HG03558 (cell line): ENCODE measurements at regions not wholly inside any gene's neighbourhood (a gene's known extent, or its start where the extent isn't known, plus 50 kb on each side); places are given as distances from the start of the nearest gene placed in this dataset.
A peak's percentile ranks its signal among the peaks of the same experiment; 100 is the strongest.
"Not testable (repeated sequence)": the region's sequence is repeated elsewhere in the genome, so short reads cannot be mapped to it uniquely, and the experiment has no call there.

Experiments
- ATAC-seq: cut with Tn5 transposase; IDR thresholded peaks from one replicate; pipeline ENCODE4 v1.9.1; 2021; ENCODE audit warnings: moderate number of reproducible peaks; ENCODE audit not compliant: unreplicated experiment; ENCODE audit errors: extremely low read depth

- no peak for ATAC-seq
Observed at GRCh38 chr6:80623066-80623815, 516.8 kb downstream of the BCKDHB start.

GRCh38 chr6:80622641-80623040, 516.2 kb downstream of the BCKDHB start:
- no peak for ATAC-seq

- ATAC-seq: no peak
Observed at GRCh38 chr6:80618953-80619352, 512.5 kb downstream of the BCKDHB start.

GRCh38 chr6:80610846-80611245, 504.4 kb downstream of the BCKDHB start:
- no peak for ATAC-seq

- no peak for ATAC-seq
Observed at GRCh38 chr6:80608881-80609280, 502.4 kb downstream of the BCKDHB start.

- no peak for ATAC-seq
Observed at GRCh38 chr6:80607811-80608391, 501.4 kb downstream of the BCKDHB start.

- ATAC-seq: no peak
Observed at GRCh38 chr6:80605165-80605989, 498.9 kb downstream of the BCKDHB start.

GRCh38 chr6:80603679-80604078, 497.2 kb downstream of the BCKDHB start:
- no peak for ATAC-seq

- ATAC-seq: no peak
Observed at GRCh38 chr6:80594461-80594860, 488.0 kb downstream of the BCKDHB start.

- ATAC-seq: no peak
Observed at GRCh38 chr6:80592436-80592835, 486.0 kb downstream of the BCKDHB start.

- no peak for ATAC-seq
Observed at GRCh38 chr6:80586242-80586641, 479.8 kb downstream of the BCKDHB start.

GRCh38 chr6:80579391-80580023, 473.0 kb downstream of the BCKDHB start:
- no peak for ATAC-seq

- not testable (repeated sequence) for ATAC-seq
Observed at GRCh38 chr6:80573320-80573719, 466.8 kb downstream of the BCKDHB start.

GRCh38 chr6:80566361-80566760, 459.9 kb downstream of the BCKDHB start:
- ATAC-seq: peak; percentile 58

GRCh38 chr6:80553071-80553740, 446.7 kb downstream of the BCKDHB start:
- ATAC-seq: no peak

GRCh38 chr6:80550748-80551147, 444.3 kb downstream of the BCKDHB start:
- no peak for ATAC-seq

GRCh38 chr6:80550281-80550680, 443.8 kb downstream of the BCKDHB start:
- ATAC-seq: no peak

GRCh38 chr6:80548532-80548931, 442.1 kb downstream of the BCKDHB start:
- no peak for ATAC-seq

- ATAC-seq: peak; percentile 43
Observed at GRCh38 chr6:80547827-80548226, 441.4 kb downstream of the BCKDHB start.
